Tibial nerve (tissue), 4 donors: ENCODE measurements at regions not wholly inside any gene's neighbourhood (a gene's known extent, or its start where the extent isn't known, plus 50 kb on each side); places are given as distances from the start of the nearest gene placed in this dataset.

Experiments used
- CTCF ChIP-seq, 5 experiments: fragments of 200-600 bp in 3 of 5; fragments of 450-650 bp in 2 of 5; sonication (generic) in 3 of 5; IDR thresholded peaks; one replicate each; pipeline ENCODE4 v1.5.1; 2016 to 2019; ENCODE audit warnings: antibody characterized with exemption in 5 of 5, mild to moderate bottlenecking in 3 of 5, moderate library complexity in 2 of 5
- EP300 ChIP-seq, 2 donors: sonication (generic); formaldehyde crosslinking; IDR thresholded peaks; one replicate each; pipeline ENCODE4 v1.6.1; 2017; ENCODE audit warnings: antibody characterized with exemption in 2 of 2, mild to moderate bottlenecking in 1 of 2
- POLR2A ChIP-seq, 2 donors: fragments of 450-650 bp; IDR thresholded peaks; one replicate each; pipeline ENCODE4 v1.6.1; 2017; ENCODE audit warnings: antibody characterized with exemption in 2 of 2, mild to moderate bottlenecking in 2 of 2, moderate library complexity in 2 of 2

- no peak for TF ChIP-seq CTCF (IDR thresholded peaks at IDR 0.05)
- TF ChIP-seq POLR2A (IDR thresholded peaks at IDR 0.05): no peak
- TF ChIP-seq EP300 (IDR thresholded peaks at IDR 0.05): no peak
Observed at GRCh38 chr3:194998948-194999347, 272.0 kb downstream of the XXYLT1 start.
